GM19035 (cell line): ENCODE measurements at regions not wholly inside any gene's neighbourhood (a gene's known extent, or its start where the extent isn't known, plus 50 kb on each side); places are given as distances from the start of the nearest gene placed in this dataset.

Experiments used
- ATAC-seq: cut with Tn5 transposase; IDR thresholded peaks from one replicate; pipeline ENCODE4 v1.9.1; 2021; ENCODE audit not compliant: unreplicated experiment

DNA sequence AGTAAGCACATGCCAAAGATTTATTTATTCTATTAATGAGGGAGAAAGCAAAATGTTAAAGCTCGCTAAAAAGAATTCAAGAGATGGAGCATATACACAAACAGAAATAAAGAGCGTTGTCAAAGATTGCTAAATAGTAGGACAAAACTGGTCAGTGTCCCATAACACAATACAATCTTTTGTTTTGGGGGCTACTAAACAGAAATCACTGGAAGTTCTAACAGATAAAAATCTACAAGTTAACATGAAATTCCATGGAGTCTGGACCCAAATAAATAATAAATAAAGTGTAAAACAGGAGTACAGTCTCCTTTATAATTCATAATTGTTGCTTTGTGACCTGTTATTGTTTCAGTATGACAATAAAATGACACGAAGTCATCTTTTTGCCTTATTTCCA is 115.2 kb upstream of the CNTNAP4 start:
- ATAC-seq: no peak

DNA sequence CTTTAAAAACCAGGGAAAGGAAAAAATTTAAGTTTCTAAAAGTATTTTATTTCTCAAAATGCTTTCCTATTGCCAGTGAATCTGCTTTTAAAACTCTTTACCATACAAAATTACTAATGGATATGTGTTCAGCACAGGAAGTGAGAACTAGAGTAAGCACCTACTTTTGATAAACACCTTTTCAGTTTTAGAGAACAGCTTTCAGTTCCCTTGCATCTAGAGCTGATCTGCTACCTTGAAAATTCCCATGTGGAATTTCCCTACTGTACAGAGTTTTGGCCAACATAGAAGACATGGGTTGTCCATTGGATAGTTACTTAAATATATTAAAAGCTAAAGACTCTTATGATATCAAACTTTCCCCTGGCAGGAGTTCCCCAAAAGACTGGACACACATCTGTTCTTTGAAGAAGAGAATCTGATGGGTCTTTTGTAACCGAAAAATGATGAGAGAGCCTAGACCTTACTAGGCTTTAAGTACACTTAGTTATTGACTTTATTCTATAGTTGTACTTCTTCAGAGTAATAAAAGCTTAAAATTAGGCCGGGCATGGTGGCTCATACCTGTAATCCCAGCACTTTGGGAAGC is 112.1 kb upstream of the CNTNAP4 start:
- ATAC-seq: peak; percentile 56

DNA sequence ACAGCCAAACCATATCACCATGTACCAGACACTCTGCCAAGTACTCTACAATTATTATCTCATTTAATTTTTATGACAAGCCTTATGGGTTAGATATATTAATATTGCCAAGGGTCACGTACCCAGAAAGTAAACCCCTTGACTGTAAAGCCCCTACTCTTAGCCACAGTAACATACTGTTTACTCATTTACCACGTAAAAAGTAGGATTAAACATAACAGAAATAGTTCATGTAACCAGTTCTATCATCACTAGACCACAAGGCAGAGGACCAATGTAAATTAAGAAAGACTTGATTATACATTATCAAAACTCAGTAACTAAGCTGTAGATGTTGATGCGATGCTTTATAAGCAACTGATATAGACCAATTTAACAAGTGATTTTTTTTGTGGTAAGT is 101.5 kb upstream of the CNTNAP4 start:
- ATAC-seq: no peak

DNA sequence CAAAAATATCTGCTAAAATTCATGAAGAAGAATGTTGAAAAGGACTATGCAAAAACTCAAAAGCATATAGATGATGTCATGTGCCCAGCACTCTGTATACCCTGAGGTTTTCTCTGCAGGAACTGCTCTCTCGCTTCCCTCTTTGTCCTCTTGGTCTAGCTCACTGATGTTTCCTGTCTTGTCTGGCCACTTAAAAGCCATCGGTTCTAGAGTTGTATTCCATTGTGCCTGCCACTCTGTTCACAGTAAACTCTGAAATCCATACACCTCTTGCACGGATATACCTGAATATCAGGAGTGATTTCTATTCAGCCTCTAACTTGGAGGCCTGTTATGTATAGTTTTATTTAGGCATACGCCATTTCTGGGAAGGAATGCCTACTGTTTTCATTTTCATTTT is 101.0 kb upstream of the CNTNAP4 start:
- peak; percentile 67 for ATAC-seq

DNA sequence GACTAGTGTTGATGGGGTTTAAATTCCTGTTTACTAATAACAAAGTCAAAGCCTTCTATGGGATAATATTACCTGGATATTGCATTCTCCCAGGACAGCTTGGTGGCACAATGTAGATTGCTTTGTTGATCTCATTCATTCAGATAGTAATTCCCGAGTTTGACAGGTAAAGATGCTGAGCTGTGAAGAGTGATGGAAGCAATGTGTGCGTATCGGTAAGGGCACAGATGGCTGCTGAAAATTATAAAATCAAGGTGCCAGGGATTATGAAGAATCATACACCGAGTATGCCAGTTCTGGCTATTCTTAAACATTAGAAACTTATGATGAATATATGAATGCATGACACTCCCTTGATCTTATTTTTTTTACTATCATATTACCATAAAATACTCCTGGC is 100.6 kb upstream of the CNTNAP4 start:
- ATAC-seq: no peak

DNA sequence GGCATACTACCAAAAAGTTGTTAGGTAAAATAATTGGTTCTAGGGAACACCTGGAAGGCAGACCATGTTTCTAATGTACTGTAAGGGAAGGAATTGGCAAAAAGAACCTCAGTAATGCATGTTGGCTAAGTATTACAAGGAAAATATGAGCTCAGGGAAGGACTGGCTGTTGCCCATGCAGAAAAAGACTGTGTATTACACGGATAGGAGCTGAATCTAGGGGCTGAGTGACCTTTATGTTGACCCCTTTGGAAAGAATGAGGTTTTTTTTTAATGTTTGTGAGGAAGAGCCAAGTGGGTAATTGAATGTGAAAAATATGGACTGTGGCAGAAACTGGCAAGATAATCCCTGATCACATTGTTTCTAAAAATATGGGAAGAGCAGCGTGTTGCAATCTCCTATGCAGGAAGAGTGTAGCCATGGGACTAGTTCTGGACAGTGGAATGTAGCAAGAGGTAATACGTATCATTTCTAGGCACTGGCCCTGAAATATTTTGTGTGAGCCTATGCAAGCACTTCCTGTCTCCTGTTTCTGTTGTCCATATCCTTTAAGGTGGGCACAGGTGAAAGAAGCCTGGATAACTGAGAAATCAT is 95.1 kb upstream of the CNTNAP4 start:
- ATAC-seq: no peak

DNA sequence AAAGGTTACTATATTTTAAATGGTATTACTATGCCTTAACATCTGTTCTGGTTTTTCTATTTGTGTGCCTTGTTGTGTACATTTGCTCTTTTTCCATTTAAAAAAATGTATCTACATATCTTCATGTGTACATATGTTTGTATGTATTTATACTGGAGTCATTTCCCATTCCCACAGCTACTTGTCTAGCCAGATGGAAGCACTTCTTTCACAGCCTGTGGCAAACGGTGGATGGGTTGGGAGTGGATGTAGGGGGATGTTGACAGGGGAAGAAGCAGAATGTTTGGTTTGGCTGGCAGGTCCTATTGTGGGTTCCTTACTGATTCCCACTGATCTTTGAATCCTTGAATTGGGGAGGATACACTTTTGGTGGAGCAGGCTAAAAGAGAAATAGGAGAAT is 93.6 kb upstream of the CNTNAP4 start:
- no peak for ATAC-seq

DNA sequence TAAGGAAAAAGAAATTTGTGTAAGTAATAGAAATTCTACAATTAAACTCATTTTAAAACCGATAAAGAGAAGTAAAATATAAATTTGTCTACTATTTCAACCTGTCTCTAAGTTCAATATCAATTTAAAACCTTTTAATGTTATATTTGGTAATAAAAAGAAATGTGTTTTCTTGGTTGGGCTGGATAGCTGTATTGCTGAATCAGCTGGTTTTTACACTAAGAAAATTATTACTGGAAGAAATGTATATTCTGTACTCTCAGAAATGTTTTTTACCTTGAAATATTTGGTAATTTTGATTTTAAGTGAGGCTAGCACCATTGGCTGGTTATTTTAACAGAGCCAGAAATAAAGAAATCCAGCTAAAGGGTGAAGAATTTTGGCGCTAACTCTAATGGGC is 87.1 kb upstream of the CNTNAP4 start:
- no peak for ATAC-seq

DNA sequence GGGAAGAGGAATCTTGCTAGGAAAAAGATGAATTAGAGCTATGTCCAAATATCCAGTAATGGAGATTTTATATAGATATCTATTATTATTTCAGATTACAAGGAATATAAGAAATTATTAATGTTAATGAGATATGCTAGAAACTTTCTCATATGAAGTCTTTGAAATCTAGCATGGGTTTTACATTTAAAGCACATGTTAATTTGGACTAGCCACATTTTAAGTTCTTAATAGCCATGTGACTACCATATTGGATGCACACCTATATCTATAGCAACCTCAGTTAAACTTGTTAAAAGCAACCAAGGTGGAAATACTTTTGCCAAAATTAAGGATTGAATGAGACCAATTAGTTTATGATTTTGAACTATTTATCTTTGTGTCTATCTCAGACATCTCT is 86.7 kb upstream of the CNTNAP4 start:
- no peak for ATAC-seq

DNA sequence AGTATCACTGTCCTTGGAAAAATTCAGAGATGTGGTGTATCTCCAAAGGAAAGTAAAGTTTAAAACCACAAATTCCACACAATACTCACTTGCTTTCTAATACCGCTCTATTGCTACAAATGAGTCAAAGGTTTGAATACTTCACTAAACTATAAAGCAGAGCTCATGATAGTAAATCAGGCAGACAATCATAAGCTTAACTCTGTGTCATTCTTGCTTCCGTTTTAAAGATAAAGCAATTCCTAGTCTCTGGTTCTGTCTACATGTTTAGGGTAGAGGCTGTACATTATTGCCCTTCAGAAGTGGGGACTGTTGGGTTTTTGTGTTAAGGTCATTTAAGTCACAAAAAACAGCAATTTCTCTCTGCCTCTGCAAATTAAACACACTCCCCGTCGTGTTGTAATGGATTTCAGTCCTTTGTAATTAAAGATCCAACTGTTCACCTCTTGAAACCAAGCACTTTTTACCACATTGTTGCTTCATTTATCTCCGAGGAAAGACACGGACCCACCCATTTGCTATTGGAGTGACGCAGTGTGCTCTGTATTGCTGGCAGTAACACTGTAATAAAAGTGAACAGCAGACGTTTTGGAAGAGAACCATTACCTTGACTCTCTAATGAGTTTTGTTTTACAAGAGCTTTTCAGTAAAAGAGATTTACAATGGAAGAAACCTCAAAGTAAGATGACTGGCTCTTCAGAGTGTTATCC is 83.1 kb upstream of the CNTNAP4 start:
- ATAC-seq: no peak

DNA sequence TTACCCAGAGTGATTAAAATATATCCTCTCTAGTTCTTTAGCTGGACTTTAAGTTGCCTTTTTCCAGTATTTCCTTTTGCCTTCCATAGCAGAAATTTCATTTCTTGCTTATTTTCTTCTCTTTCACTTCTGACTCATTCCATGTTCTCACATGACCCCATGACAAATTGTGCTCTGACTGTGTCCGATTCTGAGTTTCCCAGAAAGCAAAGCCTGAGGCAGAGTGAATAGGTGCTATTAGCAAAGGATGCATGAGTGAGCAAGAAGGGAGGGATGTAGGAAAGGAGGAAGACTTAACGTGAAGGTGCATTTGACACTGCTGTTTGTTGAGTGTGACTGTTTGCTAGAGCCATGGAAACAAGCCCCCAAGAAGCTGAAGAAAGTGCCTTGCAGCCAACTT is 82.6 kb upstream of the CNTNAP4 start:
- no peak for ATAC-seq

DNA sequence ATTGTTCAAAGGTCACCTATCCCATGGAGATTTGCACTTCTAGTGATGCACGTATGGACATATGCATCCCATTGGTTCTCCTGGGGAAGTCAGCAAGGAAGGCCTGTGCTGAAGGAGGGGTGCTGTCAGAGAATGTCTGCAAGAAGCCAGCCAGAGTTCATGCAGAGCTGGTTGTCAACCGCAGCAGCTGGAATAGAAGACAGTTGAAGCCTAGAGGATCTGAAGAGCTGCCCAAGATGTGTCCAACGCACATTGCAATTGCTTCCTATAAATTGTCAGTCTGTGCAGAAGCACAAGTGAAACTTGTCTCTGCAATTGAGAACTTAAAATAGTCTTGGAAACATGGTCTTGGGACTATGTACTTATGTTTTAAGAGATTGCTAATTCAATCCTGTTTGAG is 82.1 kb upstream of the CNTNAP4 start:
- ATAC-seq: no peak

DNA sequence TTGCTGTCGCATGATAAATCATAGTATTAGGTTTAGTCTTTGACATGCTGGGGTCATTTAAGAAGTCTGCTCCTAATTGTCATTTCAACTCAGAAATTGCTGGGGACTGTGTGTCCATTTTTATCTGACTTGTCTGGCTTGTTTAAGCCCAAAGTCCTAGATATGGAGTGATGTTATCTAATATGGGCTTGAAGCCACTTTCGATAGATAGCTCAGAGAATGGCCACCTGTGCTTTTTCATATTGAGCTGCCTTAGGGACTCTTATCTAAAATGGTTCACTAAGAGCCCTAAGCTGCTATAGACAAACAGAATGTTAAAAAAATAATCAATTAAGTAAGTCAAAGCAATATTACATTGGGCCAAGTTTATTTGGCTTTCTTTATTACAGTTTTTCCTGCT is 81.6 kb upstream of the CNTNAP4 start:
- no peak for ATAC-seq

DNA sequence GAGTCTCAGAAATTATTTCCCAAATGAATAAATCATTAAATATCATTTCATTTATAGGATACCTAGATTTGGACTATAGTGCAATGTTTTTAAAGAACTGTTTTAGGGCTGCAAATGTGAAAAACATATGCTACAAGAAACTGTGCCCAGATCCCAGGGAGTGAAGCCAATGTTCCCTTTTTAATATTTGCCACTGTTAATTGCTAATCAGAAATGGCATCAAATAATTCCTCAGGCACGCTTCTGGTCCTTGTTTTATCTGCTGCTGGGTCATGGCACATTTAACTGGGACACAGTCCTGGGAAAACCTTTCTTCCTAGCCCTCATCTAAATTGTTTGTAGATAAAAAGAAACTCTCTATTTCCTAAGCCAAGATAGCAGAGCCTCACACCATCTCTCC is 79.3 kb upstream of the CNTNAP4 start:
- ATAC-seq: no peak

DNA sequence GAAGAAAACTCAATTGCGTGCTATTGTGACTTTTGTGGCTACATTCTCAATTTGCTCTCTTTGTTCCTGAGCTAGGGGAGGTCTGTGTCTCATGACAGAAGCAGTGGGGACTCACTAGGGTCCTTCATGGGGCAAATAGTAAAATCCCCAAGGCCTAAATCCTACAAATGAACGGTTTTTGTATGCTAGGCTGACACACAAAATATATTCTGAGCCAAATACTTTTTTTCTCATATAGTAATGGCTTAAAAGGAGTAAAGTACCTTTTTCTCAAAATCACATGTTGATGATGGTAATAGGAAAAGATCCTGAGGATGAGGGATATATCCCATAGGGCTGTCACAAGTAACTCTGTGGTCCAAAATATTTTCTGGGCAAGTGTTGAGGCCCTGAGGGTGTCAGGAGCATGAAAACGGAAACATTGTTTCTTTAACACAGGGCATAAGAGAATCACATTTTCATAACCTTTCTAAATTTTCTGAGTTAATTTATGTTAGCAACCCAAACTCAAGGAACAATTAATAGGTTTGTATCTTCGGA is 77.5 kb upstream of the CNTNAP4 start:
- ATAC-seq: no peak

DNA sequence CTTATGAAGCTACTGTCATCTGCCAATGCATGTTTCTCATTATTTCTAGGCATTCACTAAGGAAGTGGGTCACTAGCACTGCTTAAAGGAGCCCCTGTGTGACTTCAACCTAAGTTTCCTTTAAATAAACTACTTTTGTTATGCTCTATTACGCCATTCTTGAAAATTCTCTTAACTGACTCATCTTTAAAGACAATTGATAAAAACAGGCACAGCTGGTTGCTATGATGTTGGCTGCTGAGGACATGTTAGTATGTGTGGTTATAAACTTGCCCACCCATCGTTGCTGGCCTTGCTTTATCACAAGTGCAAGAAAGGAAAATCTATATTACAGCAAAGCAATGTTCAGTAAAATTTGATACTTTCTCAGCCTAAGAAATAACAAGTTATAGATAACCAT is 75.8 kb upstream of the CNTNAP4 start:
- no peak for ATAC-seq

DNA sequence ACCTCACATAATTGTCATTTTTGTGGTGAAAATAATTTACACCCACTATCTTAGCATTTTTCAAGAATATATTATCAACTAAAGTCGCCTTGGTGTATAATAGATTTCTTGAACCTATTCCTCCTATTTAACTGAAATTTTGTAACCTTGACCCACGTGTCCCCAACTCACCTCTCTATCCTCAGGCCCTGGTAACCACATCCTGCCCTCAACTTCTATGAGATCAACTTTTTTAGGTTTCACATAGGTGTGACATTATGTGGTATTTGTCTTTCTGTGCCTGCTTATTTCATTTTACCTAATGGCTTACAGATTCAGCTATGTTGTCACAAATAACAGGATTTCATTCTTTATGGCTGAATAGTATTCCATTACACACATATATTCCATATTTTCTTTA is 73.0 kb upstream of the CNTNAP4 start:
- ATAC-seq: no peak

DNA sequence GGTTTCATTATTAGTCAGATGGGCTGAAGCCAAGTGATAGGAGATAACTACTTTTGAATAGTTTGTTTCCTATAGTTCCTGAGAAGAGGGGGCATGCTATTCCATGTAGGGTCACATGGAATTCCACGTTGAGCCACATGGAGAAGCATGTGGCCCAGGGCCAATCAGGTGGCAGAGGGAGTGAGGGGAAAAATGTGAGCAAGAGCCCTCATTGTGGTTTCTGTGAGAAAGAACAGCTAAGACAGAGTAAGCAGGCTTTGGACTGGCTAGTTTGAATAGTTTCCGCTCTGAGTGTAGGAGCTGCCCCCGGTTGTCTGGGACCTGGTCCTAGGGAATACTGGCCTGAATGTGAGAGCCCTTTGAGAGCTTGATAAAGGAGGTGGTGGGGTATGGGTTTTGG is 69.9 kb upstream of the CNTNAP4 start:
- ATAC-seq: no peak

DNA sequence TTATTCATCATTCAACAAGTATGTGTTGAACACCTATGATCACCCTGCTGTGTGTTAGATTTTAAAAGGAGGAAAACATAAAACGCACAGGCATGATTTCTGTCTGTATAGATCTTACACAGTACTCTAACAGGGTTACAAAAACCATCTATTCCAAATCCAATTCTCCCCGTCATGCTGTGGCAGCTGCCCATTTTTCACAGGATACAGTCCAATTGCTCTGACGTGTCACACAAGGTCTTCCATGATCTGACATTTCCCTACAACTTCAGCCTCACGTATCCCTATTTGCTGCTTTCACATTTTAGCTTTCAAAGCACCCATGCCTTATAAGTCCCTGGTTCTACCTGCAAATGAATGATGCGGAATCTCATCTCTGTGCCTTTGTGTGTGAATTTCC is 67.0 kb upstream of the CNTNAP4 start:
- no peak for ATAC-seq

DNA sequence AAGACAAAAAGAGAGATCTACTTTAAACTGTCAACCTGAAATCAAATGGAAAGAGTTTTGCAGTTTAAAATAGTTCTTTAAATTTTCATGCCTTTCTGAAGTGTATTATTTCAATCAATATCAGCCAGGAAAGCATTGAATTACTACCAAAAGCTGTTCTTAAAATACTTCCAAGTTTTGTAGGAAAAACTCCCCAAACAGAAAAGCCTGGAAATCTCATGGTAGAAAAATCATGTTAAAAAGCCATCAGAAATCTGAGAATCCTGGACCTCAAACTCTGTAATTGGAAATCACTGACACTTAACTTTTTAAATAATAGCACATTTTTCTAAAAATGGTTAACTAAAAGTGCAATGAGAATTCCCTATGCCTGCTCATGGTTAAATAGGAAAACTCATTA is 63.3 kb upstream of the CNTNAP4 start:
- ATAC-seq: no peak

DNA sequence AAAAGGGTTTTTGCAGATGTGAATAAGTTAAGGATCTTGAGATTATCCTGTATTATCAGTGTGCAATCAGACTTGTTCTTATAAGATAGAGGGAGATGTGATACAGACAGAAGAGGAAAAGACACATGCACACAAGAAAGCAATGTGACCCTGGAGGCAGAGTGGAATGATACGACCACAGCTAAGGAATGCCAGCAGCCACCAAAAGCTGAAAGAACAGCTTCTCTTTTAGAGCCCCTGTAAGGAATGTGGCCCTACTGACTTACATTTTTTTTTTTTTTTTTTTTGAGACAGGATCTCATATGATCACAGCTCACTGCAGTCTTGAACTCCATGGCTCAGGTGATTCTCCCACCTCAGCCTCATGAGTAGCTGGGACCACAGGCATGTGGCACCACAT is 62.3 kb upstream of the CNTNAP4 start:
- ATAC-seq: no peak

DNA sequence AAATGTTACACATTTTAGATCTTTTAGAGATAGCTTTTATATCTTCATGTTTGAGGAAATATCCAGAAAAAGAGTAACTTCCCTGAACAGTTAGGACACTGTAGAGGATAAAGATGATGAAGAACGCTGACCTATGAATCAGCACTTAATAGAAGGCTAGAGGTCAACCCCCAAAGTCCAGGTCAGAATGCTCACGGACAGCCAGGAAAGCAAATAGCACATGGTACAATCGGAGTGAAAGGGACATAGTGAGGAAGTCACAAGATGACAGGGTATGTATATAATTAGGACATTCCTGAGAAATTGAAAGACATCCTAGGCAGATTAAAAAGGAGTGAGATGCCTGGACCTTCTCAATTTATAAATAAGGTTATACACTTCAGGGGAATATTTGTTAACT is 55.1 kb upstream of the CNTNAP4 start:
- ATAC-seq: no peak

DNA sequence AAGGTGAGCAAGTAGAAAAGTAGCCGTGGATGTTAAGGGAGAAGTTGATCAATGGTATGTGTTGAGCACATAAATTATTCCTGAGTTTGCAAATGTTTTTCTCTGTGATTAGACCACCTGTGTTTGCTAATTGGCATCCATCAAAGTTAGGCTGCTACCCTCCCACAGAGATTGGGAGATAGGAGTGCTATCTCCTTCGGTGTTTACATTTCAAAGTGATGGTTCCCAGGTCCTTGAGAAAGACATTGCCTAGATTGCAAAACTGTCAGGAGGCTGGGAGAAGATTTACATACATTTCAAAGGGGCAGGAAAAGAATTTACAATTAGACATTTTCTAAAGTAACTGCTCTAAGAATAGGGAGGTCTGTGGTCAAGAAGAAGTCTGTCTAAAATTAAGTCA is 54.3 kb upstream of the CNTNAP4 start:
- no peak for ATAC-seq
